ENCODE measurements at regions not wholly inside any gene's neighbourhood (a gene's known extent, or its start where the extent isn't known, plus 50 kb on each side); places are given as distances from the start of the nearest gene placed in this dataset.

DNA sequence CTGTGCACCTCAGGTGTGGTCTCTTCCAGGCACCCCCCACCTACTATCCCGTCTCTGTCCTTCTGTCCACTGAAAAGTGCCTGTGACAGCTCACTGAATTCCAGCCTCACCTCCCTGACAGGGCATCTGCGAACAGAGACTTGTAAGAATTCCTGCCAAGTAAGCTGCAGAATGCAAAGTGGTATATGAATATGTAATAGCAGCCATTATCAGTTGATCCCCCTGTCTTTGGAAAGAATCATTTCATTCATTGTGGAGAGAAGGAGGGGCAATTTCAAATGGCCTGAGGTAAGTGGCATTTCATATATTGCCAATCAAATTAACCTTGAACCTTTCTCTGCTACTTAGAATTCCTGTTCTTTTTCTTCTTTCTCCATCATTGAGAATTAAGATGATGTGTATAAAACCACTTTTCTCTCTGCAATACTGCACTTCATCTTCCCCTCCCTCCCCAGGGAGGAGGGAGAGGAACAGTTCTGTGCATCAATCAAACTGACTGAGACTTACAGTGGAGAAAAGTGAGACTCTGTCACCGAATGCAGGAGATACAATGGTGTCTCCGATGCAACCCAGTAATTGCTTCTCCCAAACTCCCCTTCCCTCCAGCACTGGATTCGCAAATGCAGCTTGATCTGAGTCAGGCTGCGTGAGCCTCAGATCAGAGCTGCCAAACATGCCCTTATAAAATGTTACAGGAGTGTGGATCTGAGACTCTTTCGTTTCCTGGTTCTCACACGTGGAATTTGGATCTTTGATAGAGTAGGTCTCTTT is 91.7 kb downstream of the SLC10A2 start:
- TF ChIP-seq, protein P1, sequence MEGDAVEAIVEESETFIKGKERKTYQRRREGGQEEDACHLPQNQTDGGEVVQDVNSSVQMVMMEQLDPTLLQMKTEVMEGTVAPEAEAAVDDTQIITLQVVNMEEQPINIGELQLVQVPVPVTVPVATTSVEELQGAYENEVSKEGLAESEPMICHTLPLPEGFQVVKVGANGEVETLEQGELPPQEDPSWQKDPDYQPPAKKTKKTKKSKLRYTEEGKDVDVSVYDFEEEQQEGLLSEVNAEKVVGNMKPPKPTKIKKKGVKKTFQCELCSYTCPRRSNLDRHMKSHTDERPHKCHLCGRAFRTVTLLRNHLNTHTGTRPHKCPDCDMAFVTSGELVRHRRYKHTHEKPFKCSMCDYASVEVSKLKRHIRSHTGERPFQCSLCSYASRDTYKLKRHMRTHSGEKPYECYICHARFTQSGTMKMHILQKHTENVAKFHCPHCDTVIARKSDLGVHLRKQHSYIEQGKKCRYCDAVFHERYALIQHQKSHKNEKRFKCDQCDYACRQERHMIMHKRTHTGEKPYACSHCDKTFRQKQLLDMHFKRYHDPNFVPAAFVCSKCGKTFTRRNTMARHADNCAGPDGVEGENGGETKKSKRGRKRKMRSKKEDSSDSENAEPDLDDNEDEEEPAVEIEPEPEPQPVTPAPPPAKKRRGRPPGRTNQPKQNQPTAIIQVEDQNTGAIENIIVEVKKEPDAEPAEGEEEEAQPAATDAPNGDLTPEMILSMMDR (IDR thresholded peaks at IDR 0.05): no peak
- no peak for TF ChIP-seq EZH2 (IDR thresholded peaks at IDR 0.05; ENCODE audit: borderline replicate concordance, insufficient read depth, low read depth, low read length, poor library complexity, severe bottlenecking)
